IPS-18a (cell line): ENCODE measurements at regions not wholly inside any gene's neighbourhood (a gene's known extent, or its start where the extent isn't known, plus 50 kb on each side); places are given as distances from the start of the nearest gene placed in this dataset.

Experiments used
- H3K27ac ChIP-seq: one replicate; pipeline ENCODE4 v1.5.1; 2013; ENCODE audit warnings: low read length
- H3K27me3 ChIP-seq: one replicate; pipeline ENCODE4 v1.6.1; 2013; ENCODE audit warnings: mild to moderate bottlenecking, low read length; ENCODE audit not compliant: control insufficient read depth, insufficient read depth
- H3K36me3 ChIP-seq: one replicate; pipeline ENCODE4 v1.6.1; 2013; ENCODE audit warnings: low read depth, low read length; ENCODE audit not compliant: control insufficient read depth
- H3K4me1 ChIP-seq: one replicate; pipeline ENCODE4 v1.6.1; 2013; ENCODE audit warnings: low read depth, low read length; ENCODE audit not compliant: control insufficient read depth
- H3K4me3 ChIP-seq: one replicate; pipeline ENCODE4 v1.5.1; 2013; ENCODE audit warnings: low read length
- H3K9ac ChIP-seq: one replicate; pipeline ENCODE4 v1.6.1; 2013; ENCODE audit warnings: mild to moderate bottlenecking, low read length, moderate library complexity
- H3K9me3 ChIP-seq: one replicate; pipeline ENCODE4 v1.6.1; 2013; ENCODE audit warnings: low read depth, low read length; ENCODE audit not compliant: control insufficient read depth

DNA sequence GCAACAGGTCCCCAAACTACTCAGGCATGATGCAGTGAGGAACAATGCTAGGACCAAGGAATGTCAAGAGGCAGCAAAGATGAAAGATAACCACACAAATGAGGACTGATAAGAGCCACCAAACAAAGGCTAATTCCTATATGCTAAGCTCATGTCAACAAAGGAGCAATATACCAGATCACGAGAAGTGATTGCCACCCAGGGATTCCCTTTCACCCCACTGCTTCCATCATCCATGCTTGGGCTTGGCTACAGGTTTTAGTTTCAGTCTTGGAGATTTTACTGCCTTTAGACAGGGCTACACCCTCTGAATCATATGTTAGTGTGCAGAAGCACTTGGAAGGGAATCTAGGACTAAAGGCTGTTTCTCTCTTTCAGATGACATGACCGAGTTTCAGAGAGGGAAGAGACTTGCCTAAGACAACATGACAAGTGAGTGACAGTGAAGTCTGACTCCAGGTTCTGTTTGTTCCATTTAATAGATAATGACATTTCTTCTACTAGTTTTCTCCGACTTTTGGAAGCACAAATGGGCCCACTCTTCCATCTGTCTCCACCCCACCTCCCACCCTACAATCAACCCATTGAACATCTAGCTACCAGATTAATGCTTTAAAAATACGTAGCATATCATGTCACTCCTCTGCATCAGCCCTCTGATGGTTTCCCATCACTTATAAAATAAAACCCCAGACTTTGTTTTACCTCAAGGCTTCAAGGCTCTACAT is 173.5 kb upstream of the LRRN1 start:
- Histone ChIP-seq H3K9me3 (no peaks in the 10 kb centered on the region), H3K27me3 (no peaks in the 10 kb centered on the region), H3K9ac (no peak overlapping the region), H3K4me3 (no peak overlapping the region), H3K36me3 (no peaks in the 10 kb centered on the region), H3K4me1 (no peaks in the 10 kb centered on the region), H3K27ac (no peak overlapping the region)

DNA sequence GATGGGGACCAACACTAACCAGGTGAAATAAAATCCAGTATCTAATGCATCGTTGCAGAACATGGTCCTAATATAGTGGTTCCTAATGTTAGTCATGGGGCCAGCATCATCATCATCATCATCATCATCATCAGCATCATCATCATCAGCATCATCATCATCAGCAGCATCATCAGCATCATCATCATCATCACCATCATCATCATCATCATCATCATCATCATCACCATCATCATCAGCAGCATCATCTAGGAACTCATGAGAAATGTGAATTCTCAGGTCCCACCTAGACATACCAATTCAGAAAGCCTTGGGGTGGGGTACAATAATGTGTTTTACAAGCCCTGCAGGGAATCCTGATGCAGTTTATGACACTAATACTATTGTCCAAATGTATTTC is 179.4 kb upstream of the LRRN1 start:
- no peaks in the 10 kb centered on the region for H3K36me3 ChIP-seq
- no peak overlapping the region for H3K27ac ChIP-seq

DNA sequence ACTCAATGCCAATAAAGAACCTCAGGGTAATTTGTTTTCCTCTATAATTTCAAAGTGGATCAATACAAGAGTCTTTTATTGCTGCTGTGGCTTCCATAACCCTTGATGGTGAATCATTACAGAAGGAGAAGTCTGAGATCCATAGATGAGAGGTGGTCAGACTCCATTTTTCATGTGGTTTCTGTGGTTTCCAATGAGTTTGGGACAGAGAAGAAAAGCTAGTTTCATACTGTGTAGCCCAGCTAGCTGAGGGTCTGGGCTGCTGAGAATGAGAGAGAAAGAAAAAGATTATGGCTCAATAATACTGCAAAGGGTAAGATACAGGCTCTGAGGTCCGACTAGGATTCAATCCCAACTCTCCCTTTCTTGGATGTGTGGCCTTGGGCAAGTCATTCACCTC is 180.6 kb upstream of the LRRN1 start:
- no peaks in the 10 kb centered on the region for H3K9me3 ChIP-seq
- H3K36me3 ChIP-seq: no peaks in the 10 kb centered on the region
- no peak overlapping the region for H3K4me3 ChIP-seq
- no peaks in the 10 kb centered on the region for H3K27me3 ChIP-seq
- H3K4me1 ChIP-seq: peaks cover 13% of the 10 kb centered on the region
- H3K27ac ChIP-seq: no peak overlapping the region
- H3K9ac ChIP-seq: no peak overlapping the region

More for the DNA sequence above, 179.4 kb upstream of the LRRN1 start:
- Histone ChIP-seq H3K4me3 (no peak overlapping the region), H3K9ac (no peak overlapping the region), H3K27me3 (no peaks in the 10 kb centered on the region), H3K4me1 (peaks cover 13% of the 10 kb centered on the region), H3K9me3 (no peaks in the 10 kb centered on the region)

DNA sequence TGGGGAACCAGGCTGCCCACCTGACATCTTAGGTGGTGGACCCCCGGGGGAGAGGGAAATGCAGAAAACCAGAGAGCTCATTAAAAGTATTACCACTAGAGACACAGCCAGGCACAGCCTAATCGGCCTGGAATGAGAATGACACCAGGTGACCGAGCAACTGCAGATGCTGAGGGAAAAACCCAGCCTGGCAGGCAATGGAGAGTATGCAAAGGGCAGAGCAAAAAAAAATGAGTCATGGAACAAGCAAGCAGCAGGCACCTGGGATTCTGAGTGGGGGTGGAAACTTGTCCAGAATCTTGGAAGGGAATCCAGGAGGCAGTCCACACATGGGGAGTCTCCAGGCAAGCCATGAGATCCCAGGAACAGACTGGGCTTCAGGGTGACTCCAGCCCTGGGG is 183.7 kb upstream of the LRRN1 start:
- H3K27ac ChIP-seq: no peak overlapping the region
- H3K4me3 ChIP-seq: no peak overlapping the region
- no peaks in the 10 kb centered on the region for H3K27me3 ChIP-seq
- no peaks in the 10 kb centered on the region for H3K36me3 ChIP-seq
- no peak overlapping the region for H3K9ac ChIP-seq
- peaks cover 13% of the 10 kb centered on the region for H3K4me1 ChIP-seq
- no peaks in the 10 kb centered on the region for H3K9me3 ChIP-seq

DNA sequence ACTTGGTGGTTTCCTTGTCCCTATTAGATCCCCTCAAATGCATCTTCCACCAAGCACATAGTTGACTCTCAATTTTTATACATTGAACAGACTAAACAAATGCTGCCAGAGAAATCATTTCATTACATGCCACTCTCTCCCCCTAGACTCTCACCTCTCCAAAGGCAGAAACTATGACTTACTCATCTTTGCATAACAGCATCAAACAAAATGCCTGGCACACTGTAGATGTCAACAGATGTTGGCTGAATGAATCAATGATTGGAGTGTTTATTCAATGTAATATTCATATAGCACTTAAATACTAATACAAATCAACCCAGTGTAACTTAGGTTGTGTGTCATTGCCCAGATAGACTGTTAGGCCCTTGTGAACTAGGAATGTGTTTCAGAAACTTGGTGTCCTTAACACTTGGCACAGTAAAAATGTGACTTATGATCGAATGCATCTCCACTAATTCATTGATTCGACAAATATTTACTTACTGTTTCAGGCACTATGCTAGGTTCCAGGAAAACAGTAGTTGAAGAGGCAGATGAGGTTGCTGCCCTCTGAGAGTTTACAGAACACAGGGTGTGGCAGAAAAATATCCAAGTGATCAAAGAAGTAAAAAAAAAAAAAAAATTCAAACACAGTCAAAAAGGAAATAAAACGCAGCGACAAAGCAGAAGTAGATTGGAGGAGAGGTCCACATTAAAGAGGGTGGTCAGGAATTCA is 188.5 kb upstream of the LRRN1 start:
- Histone ChIP-seq H3K9ac (no peak overlapping the region), H3K27ac (no peak overlapping the region), H3K4me1 (peaks cover 5% of the 10 kb centered on the region), H3K9me3 (peaks cover 3% of the 10 kb centered on the region), H3K4me3 (no peak overlapping the region), H3K27me3 (no peaks in the 10 kb centered on the region), H3K36me3 (no peaks in the 10 kb centered on the region)

DNA sequence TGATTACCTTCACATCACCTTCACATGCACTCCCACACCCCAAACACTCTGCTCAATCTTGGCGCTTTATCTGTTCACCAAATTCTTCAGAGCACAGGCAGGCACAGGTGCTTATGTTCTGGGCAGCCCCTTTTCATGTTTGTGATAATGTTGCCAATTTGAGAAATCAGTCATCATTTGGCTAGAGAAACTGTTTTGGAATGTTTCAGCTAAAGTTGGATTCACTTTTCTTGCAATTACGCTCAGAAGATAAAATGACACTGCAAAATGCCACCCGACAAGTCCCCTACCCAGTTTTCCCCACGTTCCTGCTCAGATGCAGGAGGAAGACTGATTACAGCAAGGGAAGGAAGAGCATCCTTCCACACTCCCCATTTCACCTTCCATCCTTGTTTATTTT is 192.9 kb upstream of the LRRN1 start:
- Histone ChIP-seq H3K4me1 (peaks cover 9% of the 10 kb centered on the region), H3K9me3 (peaks cover 3% of the 10 kb centered on the region), H3K36me3 (no peaks in the 10 kb centered on the region), H3K27ac (no peak overlapping the region), H3K27me3 (no peaks in the 10 kb centered on the region), H3K9ac (no peak overlapping the region), H3K4me3 (no peak overlapping the region)

DNA sequence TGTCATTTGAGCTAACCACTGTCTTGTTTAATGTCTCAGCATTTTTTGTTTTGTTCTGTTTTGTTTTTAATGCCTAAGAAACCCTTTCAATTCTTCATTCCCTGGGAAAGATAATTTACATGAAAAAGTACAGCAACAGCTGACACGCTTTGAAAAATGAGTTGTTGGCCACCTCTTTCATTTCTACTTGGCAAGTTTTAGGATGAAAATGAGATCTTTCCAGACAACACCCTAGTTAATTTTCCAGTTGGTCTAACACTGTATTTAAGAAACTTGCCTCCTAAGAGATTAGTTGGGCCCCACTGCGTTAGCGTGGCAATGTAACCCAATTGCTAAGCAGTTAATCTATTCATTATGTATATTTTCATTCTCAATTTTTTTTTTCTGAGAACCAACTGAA is 194.0 kb upstream of the LRRN1 start:
- no peak overlapping the region for H3K27ac ChIP-seq
- H3K27me3 ChIP-seq: no peaks in the 10 kb centered on the region
- no peak overlapping the region for H3K4me3 ChIP-seq
- no peak overlapping the region for H3K9ac ChIP-seq
- H3K4me1 ChIP-seq: peaks cover 13% of the 10 kb centered on the region
- H3K36me3 ChIP-seq: no peaks in the 10 kb centered on the region
- peaks cover 3% of the 10 kb centered on the region for H3K9me3 ChIP-seq

DNA sequence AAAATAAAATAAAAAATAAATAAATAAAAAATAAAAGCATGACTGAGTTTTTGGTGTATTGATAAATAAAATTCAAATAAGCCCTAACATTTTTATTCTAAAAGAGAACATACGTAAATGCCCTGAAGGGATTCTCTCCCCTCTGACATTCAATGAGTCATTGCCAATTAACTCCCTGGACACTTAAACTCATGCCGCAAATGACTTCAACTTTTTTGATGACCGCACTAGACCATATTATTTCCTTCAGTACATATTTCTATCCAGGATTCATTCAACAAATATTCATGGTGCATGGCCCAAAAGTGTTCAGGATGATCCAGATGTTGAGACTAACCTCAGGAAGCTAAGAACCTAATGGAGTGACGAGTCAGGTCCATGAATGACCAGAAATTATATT is 195.9 kb upstream of the LRRN1 start:
- Histone ChIP-seq H3K4me1 (peaks cover 13% of the 10 kb centered on the region), H3K27me3 (no peaks in the 10 kb centered on the region), H3K36me3 (no peaks in the 10 kb centered on the region), H3K9ac (no peak overlapping the region), H3K4me3 (no peak overlapping the region), H3K9me3 (no peaks in the 10 kb centered on the region), H3K27ac (no peak overlapping the region)

DNA sequence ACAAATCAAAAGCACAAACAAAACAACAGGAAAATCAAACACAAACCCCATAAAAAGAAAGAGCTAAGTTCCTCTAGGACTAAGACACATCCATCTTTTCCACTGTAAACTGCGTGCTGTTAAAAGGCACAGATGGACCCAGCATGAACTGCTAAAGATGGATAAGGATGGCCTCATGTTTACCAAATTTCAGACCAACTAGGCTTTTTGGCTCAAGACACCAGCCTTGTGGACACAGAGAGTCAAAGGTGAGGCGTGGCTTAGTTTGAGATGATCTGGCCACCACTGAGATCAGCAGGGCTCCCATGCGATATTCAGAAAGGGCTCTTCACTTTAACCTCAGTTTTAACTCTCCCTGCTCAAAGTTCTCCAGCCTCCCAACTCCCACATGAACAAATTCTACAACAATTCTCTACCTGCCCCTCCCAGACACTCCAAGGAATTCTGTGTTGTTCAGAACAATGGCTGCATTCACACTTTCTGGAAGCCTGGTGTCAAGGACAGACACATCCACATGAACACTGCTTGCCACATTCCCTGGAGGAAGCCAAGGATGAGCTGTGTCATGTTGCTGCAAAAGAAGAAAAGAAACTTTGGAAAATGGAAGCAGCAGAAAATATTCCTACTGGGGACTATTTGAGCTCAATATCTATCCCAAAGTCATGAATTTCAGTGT is 198.4 kb upstream of the LRRN1 start:
- no peaks in the 10 kb centered on the region for H3K36me3 ChIP-seq
- H3K4me1 ChIP-seq: peaks cover 13% of the 10 kb centered on the region
- H3K27ac ChIP-seq: no peak overlapping the region
- no peak overlapping the region for H3K9ac ChIP-seq
- H3K27me3 ChIP-seq: no peaks in the 10 kb centered on the region
- no peaks in the 10 kb centered on the region for H3K9me3 ChIP-seq
- no peak overlapping the region for H3K4me3 ChIP-seq

DNA sequence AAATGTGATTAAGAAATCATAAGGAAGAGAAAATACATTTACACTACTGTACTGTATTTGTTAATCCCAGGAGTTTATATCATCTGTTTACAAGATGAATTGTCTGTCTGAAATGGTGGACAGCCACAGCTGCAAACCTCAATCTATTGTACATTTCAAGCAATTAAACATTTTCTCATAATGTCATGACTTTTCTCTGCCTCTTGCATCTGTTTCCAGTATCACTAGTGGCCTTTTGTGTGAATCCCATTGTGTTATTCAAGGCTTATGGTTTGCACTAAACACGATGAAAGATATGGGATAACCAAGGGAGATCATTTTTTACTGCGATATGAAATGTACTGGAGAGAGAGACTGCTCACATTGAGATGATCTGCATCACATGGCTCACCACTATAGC is 200.2 kb upstream of the LRRN1 start:
- Histone ChIP-seq H3K27ac (no peak overlapping the region), H3K9ac (no peak overlapping the region), H3K27me3 (no peaks in the 10 kb centered on the region), H3K4me3 (no peak overlapping the region), H3K4me1 (peaks cover 4% of the 10 kb centered on the region), H3K9me3 (no peaks in the 10 kb centered on the region), H3K36me3 (no peaks in the 10 kb centered on the region)

DNA sequence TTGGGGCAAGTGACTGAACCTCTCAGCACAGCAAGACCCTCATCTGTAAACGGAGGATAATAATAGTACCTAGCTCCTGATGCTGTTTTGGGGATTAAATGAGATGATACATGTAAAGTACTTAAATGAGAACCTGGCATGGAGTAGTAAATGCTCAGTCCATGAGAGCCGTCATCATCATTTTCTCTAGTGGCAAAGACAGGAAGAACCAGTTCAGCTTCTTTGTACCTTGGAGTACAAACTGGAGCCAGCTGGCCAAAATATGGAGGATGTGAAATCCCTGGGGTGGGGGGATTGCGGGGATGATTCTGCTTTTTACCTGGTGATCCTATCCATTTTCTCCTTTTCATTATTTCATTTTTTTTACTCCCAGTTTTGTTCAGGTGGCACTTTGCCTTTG is 204.2 kb upstream of the LRRN1 start:
- H3K9ac ChIP-seq: no peak overlapping the region
- no peaks in the 10 kb centered on the region for H3K4me1 ChIP-seq
- H3K4me3 ChIP-seq: no peak overlapping the region
- H3K9me3 ChIP-seq: no peaks in the 10 kb centered on the region
- no peaks in the 10 kb centered on the region for H3K27me3 ChIP-seq
- H3K27ac ChIP-seq: no peak overlapping the region
- no peaks in the 10 kb centered on the region for H3K36me3 ChIP-seq
